ENCODE measurements at regions not wholly inside any gene's neighbourhood (a gene's known extent, or its start where the extent isn't known, plus 50 kb on each side); places are given as distances from the start of the nearest gene placed in this dataset.

DNA sequence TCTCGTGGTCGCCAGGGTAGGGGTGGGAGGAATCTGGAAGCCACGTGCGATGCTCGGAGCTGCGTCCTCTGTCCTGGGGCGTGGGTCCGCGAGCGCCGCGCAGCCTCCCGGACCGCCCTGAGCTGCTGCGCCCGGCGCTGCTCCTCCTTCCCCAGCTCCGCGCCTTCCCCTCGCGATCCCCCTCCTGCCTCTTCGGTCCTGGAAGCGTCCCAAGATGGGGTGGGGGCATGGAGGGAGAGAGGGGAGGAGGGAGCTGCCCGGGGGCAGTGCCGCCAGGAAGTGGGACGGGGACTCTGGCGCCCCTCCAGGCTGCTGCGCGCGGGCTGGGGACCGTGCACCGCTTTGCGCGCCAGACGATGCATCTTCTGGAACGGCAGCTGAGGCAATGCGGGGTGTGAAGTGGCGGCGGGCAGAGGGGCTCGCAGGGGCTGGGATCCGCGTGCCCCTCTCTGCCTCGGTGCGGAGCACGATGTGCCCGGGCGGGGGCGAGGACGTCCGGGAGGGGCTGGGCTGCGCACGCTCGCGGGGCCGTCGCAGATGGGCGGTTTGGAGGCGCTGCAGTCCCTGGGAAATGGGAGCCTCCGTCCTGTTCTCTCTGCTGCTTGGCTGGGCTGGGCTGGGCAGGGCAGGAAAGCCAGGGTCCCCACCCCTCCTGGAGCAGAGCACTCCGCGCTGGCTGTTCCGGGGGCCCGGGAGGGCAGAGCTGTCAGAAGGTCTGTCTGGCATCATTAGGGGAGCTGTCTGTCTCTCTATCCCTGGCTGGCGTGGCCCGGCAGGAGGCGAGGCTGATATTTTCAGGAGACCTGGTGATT lies 388.0 kb downstream of the SEC14L1 start (continued):
- peak; percentile 100 for TF ChIP-seq ZNF800 (CRISPR knock-in tag; IDR thresholded peaks at IDR 0.05)
- TF ChIP-seq ZXDC (CRISPR knock-in tag; IDR thresholded peaks at IDR 0.05): no peak
- TF ChIP-seq ASH2L (IDR thresholded peaks at IDR 0.05; ENCODE audit: insufficient read length, low read depth, low read length): no peak
- no peak for TF ChIP-seq ZNF256 (CRISPR knock-in tag; conservative IDR thresholded peaks at IDR 0.05)
- TF ChIP-seq RARG (CRISPR knock-in tag; IDR thresholded peaks at IDR 0.05; ENCODE audit: low read depth): no peak
- TF ChIP-seq ZNF407 (CRISPR knock-in tag; IDR thresholded peaks at IDR 0.05; ENCODE audit: not compliant biosample characterization): no peak
- no peak for TF ChIP-seq MEIS1 (CRISPR knock-in tag; IDR thresholded peaks at IDR 0.05; ENCODE audit: borderline replicate concordance)
- no peak for TF ChIP-seq HMG20A (CRISPR knock-in tag; IDR thresholded peaks at IDR 0.05; ENCODE audit: borderline replicate concordance)
- TF ChIP-seq, protein P1, sequence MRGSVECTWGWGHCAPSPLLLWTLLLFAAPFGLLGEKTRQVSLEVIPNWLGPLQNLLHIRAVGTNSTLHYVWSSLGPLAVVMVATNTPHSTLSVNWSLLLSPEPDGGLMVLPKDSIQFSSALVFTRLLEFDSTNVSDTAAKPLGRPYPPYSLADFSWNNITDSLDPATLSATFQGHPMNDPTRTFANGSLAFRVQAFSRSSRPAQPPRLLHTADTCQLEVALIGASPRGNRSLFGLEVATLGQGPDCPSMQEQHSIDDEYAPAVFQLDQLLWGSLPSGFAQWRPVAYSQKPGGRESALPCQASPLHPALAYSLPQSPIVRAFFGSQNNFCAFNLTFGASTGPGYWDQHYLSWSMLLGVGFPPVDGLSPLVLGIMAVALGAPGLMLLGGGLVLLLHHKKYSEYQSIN (CRISPR knock-in tag; IDR thresholded peaks at IDR 0.05; ENCODE audit: borderline replicate concordance): no peak
- TF ChIP-seq NBN (conservative IDR thresholded peaks at IDR 0.05): no peak
- TF ChIP-seq ARID2 (CRISPR knock-in tag; IDR thresholded peaks at IDR 0.05; ENCODE audit: borderline replicate concordance): no peak
- no peak for TF ChIP-seq KLF13 (CRISPR knock-in tag; IDR thresholded peaks at IDR 0.05)
- no peak for TF ChIP-seq ZBTB8A (CRISPR knock-in tag; IDR thresholded peaks at IDR 0.05; ENCODE audit: borderline replicate concordance, low read depth)

Data from HepG2 (cell line).